ENCODE measurements at regions not wholly inside any gene's neighbourhood (a gene's known extent, or its start where the extent isn't known, plus 50 kb on each side); places are given as distances from the start of the nearest gene placed in this dataset.
"Not testable (repeated sequence)": the region's sequence is repeated elsewhere in the genome, so short reads cannot be mapped to it uniquely, and the experiment has no call there.

GRCh38 chr12:86985298-86985697, 729.1 kb upstream of the MGAT4C start:
- in situ Hi-C loops (cut with MboI; ENCODE audit: low sequenced_read_pairs, unreplicated experiment): no loop called here
- no peak for DNase-seq (ENCODE audit: low spot score)
- TF ChIP-seq CTCF (IDR thresholded peaks at IDR 0.05; ENCODE audit: borderline replicate concordance, control extremely low read depth, extremely low read depth, insufficient read depth, missing control alignments): no peak

- in situ Hi-C loops (cut with MboI; ENCODE audit: low sequenced_read_pairs, unreplicated experiment); DNase-seq (ENCODE audit: low spot score): not testable (repeated sequence)
Observed at GRCh38 chr12:86970595-86970994, 714.4 kb upstream of the MGAT4C start.

GRCh38 chr12:86959766-86960458, 703.7 kb upstream of the MGAT4C start:
- no peak for TF ChIP-seq CTCF (IDR thresholded peaks at IDR 0.05; ENCODE audit: borderline replicate concordance, control extremely low read depth, extremely low read depth, insufficient read depth, missing control alignments)
- no peak for DNase-seq (ENCODE audit: low spot score)
- in situ Hi-C loops (cut with MboI; ENCODE audit: low sequenced_read_pairs, unreplicated experiment): no loop called here

- no peak for DNase-seq (ENCODE audit: low spot score)
- TF ChIP-seq CTCF (IDR thresholded peaks at IDR 0.05; ENCODE audit: borderline replicate concordance, control extremely low read depth, extremely low read depth, insufficient read depth, missing control alignments): no peak
- in situ Hi-C loops (cut with MboI; ENCODE audit: low sequenced_read_pairs, unreplicated experiment): no loop called here
Observed at GRCh38 chr12:86950444-86950843, 694.3 kb upstream of the MGAT4C start.

- no peak for DNase-seq (ENCODE audit: low spot score)
- in situ Hi-C loops (cut with MboI; ENCODE audit: low sequenced_read_pairs, unreplicated experiment): no loop called here
- TF ChIP-seq CTCF (IDR thresholded peaks at IDR 0.05; ENCODE audit: borderline replicate concordance, control extremely low read depth, extremely low read depth, insufficient read depth, missing control alignments): no peak
Observed at GRCh38 chr12:86950043-86950442, 693.9 kb upstream of the MGAT4C start.

- no peak for TF ChIP-seq CTCF (IDR thresholded peaks at IDR 0.05; ENCODE audit: borderline replicate concordance, control extremely low read depth, extremely low read depth, insufficient read depth, missing control alignments)
- no peak for DNase-seq (ENCODE audit: low spot score)
- in situ Hi-C loops (cut with MboI; ENCODE audit: low sequenced_read_pairs, unreplicated experiment): no loop called here
Observed at GRCh38 chr12:86948851-86949250, 692.7 kb upstream of the MGAT4C start.

- in situ Hi-C loops (cut with MboI; ENCODE audit: low sequenced_read_pairs, unreplicated experiment): no loop called here
- TF ChIP-seq CTCF (IDR thresholded peaks at IDR 0.05; ENCODE audit: borderline replicate concordance, control extremely low read depth, extremely low read depth, insufficient read depth, missing control alignments): no peak
- DNase-seq (ENCODE audit: low spot score): no peak
Observed at GRCh38 chr12:86945685-86946196, 689.5 kb upstream of the MGAT4C start.

GRCh38 chr12:86944197-86944819, 688.1 kb upstream of the MGAT4C start:
- DNase-seq (ENCODE audit: low spot score); in situ Hi-C loops (cut with MboI; ENCODE audit: low sequenced_read_pairs, unreplicated experiment): not testable (repeated sequence)

All from GM13976 (cell line).